GM21576 (cell line): ENCODE measurements at regions not wholly inside any gene's neighbourhood (a gene's known extent, or its start where the extent isn't known, plus 50 kb on each side); places are given as distances from the start of the nearest gene placed in this dataset.

Experiments used
- ATAC-seq: cut with Tn5 transposase; IDR thresholded peaks from one replicate; pipeline ENCODE4 v1.9.1; 2021; ENCODE audit warnings: mild to moderate bottlenecking, moderate library complexity; ENCODE audit not compliant: unreplicated experiment

GRCh38 chr7:155988416-155988815, 176.2 kb upstream of the SHH start:
- ATAC-seq = no peak

GRCh38 chr7:155987681-155988235, 175.5 kb upstream of the SHH start:
- no peak for ATAC-seq

- no peak for ATAC-seq
Measured at GRCh38 chr7:155986497-155987160, 174.4 kb upstream of the SHH start.

- ATAC-seq = no peak
Measured at GRCh38 chr7:155985518-155986250, 173.4 kb upstream of the SHH start.

GRCh38 chr7:155984609-155985405, 172.5 kb upstream of the SHH start:
- ATAC-seq = no peak

GRCh38 chr7:155984028-155984580, 171.8 kb upstream of the SHH start:
- no peak for ATAC-seq

- no peak for ATAC-seq
Measured at GRCh38 chr7:155983176-155983815, 171.0 kb upstream of the SHH start.

GRCh38 chr7:155981703-155982102, 169.4 kb upstream of the SHH start:
- no peak for ATAC-seq

- ATAC-seq = no peak
Measured at GRCh38 chr7:155980841-155981240, 168.6 kb upstream of the SHH start.

GRCh38 chr7:155979994-155980393, 167.7 kb upstream of the SHH start:
- ATAC-seq = no peak

GRCh38 chr7:155979566-155979965, 167.3 kb upstream of the SHH start:
- ATAC-seq = no peak

GRCh38 chr7:155975490-155975889, 163.2 kb upstream of the SHH start:
- no peak for ATAC-seq

GRCh38 chr7:155974186-155974897, 162.1 kb upstream of the SHH start:
- no peak for ATAC-seq

- ATAC-seq = no peak
Measured at GRCh38 chr7:155973451-155973997, 161.3 kb upstream of the SHH start.

GRCh38 chr7:155972651-155973390, 160.6 kb upstream of the SHH start:
- no peak for ATAC-seq

- ATAC-seq = no peak
Measured at GRCh38 chr7:155972247-155972646, 160.0 kb upstream of the SHH start.

GRCh38 chr7:155971180-155971770, 159.0 kb upstream of the SHH start:
- ATAC-seq = no peak

GRCh38 chr7:155969192-155969929, 157.1 kb upstream of the SHH start:
- no peak for ATAC-seq
